ENCODE measurements at regions not wholly inside any gene's neighbourhood (a gene's known extent, or its start where the extent isn't known, plus 50 kb on each side); places are given as distances from the start of the nearest gene placed in this dataset.

GRCh38 chr15:70447928-70448698 lies 315.2 kb downstream of the UACA start:
- DNase-seq (ENCODE audit: low read depth, low spot score): no peak

DNA sequence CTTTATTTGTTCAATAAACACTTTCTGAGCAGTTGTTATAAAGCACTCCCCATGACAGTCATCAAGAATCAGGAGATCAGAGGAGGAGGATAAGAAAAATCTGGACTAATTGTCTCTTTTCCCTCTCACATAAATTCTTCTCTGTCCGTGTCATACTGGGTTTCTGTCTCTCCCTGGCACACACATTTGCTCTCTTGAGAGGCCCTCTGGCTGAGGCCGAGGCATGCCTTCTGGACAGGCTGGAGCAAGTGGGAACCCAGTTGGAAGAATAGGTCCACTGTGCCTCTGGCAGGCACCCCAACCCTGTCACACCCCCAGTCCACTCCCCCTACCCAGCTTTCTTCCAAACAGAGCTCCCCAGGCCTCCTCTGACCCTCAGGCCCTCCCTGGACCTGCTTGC lies 315.8 kb downstream of the UACA start:
- DNase-seq (ENCODE audit: low read depth, low spot score): no peak

GRCh38 chr15:70447081-70447480 lies 316.3 kb downstream of the UACA start:
- no peak for DNase-seq (ENCODE audit: low read depth, low spot score)

GRCh38 chr15:70443486-70444273 lies 319.7 kb downstream of the UACA start:
- no peak for DNase-seq (ENCODE audit: low read depth, low spot score)

- DNase-seq (ENCODE audit: low read depth, low spot score): no peak
Observed at GRCh38 chr15:70442616-70443321, 320.6 kb downstream of the UACA start.

- DNase-seq (ENCODE audit: low read depth, low spot score): no peak
Observed at GRCh38 chr15:70442211-70442610, 321.1 kb downstream of the UACA start.

DNA sequence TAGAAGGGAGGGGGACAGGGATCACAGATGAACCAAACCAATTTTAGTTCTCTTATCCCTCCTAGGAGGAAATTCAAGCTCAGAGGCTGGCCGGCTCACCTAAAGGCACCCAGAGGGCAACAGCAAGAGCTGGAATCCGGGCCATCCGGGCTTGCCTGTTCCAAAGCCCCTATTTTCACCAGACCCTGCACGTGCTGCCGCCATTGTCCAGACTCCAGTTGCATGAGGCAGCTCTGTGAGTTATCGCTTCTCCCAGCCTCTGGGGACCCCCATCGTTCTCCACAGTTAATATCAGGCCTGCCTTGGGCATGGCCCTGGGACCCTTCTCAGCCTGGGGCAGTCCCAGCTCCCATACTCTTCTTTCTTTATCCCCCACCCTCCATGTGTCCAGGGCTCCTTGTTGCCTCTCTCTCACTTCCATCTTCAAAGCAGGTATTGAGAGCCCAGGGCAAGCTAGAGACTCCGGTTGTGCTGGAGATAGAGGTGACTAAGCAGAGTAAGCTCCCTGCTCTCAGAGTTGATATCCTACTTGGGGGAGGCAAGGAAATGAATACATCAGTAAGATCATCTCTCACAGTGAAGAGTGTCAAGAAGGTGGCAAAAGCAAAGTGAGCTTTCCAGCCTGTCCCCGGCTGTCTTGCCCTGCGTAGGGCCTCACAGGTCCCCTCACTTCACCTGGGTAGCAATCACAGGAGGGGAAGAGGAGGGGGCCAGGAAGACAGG lies 322.8 kb downstream of the UACA start:
- no peak for DNase-seq (ENCODE audit: low read depth, low spot score)

DNA sequence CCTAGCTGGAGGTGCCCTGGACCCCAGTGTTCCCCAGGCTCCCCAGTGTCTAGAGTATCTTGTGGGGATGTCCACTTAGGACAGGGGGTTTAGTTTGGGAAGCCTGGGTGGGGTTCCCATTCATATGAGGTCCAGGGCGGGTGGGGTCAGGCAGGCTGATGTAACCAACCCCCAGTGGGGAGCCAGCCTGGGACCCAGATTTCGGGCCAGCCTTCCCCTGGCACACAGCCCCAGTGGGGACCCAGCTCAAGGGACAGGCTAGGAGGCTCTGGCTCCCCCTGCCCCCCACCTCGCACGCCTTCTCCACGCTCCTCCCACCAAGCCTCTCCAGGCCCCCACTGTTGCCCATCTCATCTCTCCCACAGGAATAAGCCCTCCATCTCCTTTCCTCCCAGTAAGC lies 323.5 kb downstream of the UACA start:
- DNase-seq (ENCODE audit: low read depth, low spot score): no peak

DNA sequence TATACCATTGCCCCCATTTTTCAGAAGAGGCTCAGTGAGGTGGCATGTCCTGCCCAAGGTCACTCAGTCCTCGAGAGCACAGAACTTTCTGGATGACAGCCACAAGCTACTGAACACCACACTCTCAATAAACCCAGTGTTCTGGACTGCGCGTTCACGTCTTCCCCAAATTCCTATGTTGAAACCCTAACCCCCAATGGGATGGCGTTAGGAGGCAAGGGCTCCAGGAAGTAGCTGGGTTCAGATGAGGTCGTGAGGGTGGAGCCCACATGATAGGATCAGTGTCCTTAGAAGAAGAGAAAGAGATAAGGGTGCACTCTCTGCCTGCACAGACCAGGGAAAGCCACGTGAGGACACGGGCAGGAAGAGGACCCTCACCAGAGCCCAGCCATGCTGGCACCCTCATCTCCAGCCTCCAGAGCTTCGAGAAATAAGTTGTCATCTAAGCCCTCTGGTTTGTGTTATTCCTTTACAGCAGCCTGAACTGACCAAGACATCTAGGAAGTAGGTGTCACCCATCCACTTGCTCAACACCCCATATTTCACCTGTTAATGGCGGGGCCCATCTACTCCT lies 324.0 kb downstream of the UACA start:
- DNase-seq (ENCODE audit: low read depth, low spot score): no peak

DNA sequence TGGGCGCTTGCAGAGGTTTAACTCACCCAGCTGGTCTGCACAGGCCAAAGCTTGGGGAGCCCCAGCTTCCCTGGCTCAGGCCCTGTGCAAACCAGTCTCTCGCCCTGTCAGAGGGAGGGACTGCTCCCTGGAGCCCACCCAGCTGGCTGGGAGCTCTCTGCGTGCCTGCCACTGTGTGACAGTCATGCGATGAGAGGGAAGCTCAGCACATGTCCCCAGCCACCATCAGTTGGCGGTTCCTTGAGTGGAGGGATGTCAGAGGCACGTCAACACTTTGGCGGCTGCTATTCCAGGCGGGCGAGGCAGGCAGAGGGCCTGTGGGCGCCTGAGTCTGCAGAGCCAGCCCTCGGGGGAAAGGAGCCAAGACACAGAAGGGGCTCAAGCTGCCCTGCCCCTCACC lies 324.6 kb downstream of the UACA start:
- no peak for DNase-seq (ENCODE audit: low read depth, low spot score)

- no peak for DNase-seq (ENCODE audit: low read depth, low spot score)
Observed at GRCh38 chr15:70437882-70438451, 325.4 kb downstream of the UACA start.

- DNase-seq (ENCODE audit: low read depth, low spot score): no peak
Observed at GRCh38 chr15:70437089-70437488, 326.3 kb downstream of the UACA start.

- DNase-seq (ENCODE audit: low read depth, low spot score): no peak
Observed at GRCh38 chr15:70436428-70436827, 326.9 kb downstream of the UACA start.

DNA sequence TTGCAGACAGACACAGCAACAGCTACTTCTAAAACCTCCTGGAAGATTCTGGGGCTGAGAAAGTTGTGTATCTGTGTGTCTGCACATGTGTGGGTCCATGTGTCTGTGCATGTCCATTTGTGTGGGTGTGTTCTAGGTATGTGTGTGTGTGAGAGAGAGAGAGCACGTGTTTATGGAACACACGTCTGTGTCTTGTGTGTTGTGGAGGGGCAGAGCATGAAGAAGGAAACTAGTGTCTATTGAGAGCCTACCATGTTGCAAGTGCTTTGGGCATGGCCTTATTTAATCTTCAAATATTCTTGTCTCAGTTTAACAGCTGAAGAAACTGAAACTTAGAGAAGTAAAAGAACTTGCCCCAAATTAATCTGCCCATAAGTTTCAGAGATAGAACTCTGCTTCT lies 327.5 kb downstream of the UACA start:
- DNase-seq (ENCODE audit: low read depth, low spot score): no peak

GRCh38 chr15:70435369-70435768 lies 328.0 kb downstream of the UACA start:
- no peak for DNase-seq (ENCODE audit: low read depth, low spot score)

DNA sequence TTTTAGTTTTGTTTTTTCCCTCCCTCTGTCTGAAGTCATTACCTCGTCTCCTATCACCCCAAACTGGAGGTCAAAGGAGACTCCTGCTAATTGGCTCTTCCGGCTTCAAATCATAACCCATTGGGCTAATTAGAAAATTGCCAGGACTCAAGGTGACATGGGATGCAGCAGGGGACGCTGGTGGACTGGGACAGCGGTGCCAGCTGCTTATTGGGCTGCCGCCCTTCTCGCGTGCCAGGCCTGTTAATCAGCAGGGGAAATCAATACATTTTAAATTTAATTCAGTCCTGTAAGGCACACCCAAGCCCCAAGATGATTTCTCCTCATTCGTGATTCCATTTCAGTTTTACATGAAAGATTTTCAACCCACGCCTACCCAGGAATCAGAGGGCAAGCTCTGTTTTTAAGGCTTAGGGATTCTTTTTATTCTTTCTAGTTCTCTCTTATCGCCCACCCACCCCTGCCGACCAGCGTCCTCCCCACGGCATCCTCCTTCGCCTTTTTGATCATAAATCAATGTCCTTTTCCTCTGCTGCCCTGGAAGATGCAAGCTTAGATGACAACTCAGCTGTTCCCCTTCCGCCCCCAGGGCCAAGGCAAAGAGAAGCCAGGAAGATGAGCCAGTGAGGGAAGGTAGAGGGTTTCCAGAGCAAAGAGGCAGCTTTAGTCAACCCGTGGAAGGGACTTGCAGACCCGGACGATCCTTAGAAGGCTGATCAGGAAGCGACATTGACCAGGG lies 329.6 kb downstream of the UACA start:
- DNase-seq (ENCODE audit: low read depth, low spot score): no peak

DNA sequence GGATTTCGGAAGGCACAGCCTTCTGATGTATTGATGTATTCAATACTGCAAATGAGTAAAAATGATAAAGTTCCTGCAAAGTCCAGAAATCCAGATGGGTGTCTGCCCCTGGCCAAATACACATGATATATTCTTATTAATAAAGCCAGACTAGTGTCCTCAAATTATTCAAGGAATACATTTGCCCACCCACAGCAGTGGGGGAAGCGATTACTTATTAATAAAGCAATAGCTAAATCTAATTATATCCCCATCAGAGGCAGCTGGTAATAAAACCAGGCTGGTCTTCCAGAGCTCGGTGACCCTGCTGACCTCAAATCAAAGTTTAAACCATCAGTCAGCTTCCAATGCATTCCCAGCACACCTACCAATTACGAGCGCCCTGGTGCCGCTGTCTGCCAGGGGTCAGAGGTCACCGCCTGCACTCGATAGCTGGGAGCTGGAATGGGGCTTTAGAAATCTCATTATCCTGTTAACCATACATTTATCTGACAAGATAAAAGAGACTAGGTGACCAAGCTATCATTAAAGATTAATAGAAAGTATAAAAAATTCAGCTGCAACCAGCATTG lies 330.3 kb downstream of the UACA start:
- no peak for DNase-seq (ENCODE audit: low read depth, low spot score)

DNA sequence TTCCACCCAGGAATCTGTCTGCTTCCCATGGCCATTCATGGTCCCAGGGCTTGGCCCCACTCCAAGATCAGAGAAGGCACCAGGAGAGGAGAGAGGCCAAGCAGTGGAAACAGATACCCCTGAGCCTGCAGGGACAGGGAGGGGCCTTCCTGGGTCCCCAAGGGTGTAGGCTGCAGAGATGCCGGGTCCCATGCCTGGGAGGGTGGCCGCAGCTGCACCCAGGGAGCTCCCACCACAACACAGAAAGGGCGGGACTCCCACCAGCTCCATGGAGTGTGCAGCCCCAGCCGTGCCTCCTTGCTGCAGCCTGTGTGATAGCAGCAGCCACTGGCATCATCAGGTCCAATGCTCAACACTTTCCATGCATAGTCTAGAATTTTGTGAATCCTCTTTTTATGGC lies 331.5 kb downstream of the UACA start:
- DNase-seq (ENCODE audit: low read depth, low spot score): no peak

DNA sequence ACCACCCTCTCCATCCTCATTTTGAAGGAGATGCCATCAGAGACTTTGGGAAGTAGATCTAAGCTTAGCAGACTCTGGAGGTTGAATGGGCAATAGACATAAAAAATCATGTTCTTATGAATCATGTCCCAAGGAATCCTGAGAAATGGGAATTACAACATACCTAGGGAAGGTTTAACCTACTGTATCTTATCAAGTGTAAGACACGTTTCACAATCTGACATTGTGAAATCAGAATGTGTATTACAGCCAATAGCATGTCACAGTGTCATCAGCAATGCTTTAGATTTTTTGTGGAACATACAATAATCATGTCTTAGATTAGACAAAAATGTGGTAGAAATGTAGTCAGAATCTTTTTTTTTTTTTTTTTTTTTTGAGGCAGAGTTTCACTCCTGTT lies 332.4 kb upstream of the TLE3 start:
- no peak for DNase-seq (ENCODE audit: low read depth, low spot score)

GRCh38 chr15:70429056-70429722 lies 331.5 kb upstream of the TLE3 start:
- no peak for DNase-seq (ENCODE audit: low read depth, low spot score)

Data from brain pericyte (primary cell).